Activated B cell treated with CpG ODN at 0.5 μM for 24 hours (primary cell): ENCODE measurements at regions not wholly inside any gene's neighbourhood (a gene's known extent, or its start where the extent isn't known, plus 50 kb on each side); places are given as distances from the start of the nearest gene placed in this dataset.
"Not testable (repeated sequence)": the region's sequence is repeated elsewhere in the genome, so short reads cannot be mapped to it uniquely, and the experiment has no call there.

Experiments used
- ATAC-seq: fragments of 200-7000 bp; cut with Tn5 transposase; one replicate; pipeline ENCODE4 v1.10.0; 2021; ENCODE audit warnings: low read depth, mild to moderate bottlenecking, moderate library complexity
- CTCF ChIA-PET: fragments of 350-600 bp; sonication (Branson Sonifier 250); formaldehyde crosslinking; loops from one replicate; lab custom pipeline; 2021; ENCODE audit warnings: antibody characterized with exemption; lab: Charles Lee
- POLR2A ChIA-PET: fragments of 350-600 bp; sonication (Branson Sonifier 250); formaldehyde crosslinking; loops from one replicate; lab custom pipeline; 2021; ENCODE audit warnings: antibody characterized with exemption; lab: Charles Lee
- DNase-seq: peaks from one replicate; pipeline ENCODE4 v3.0.0; 2022
- H3K27ac Mint-ChIP-seq: one replicate; pipeline ENCODE4 v1.8.0; 2020; ENCODE audit warnings: mixed read lengths
- H3K27me3 Mint-ChIP-seq: one replicate; pipeline ENCODE4 v1.8.0; 2021; ENCODE audit warnings: mixed read lengths
- H3K36me3 Mint-ChIP-seq: one replicate; pipeline ENCODE4 v1.8.0; 2021; ENCODE audit warnings: low read depth, mixed read lengths
- H3K4me1 Mint-ChIP-seq: one replicate; pipeline ENCODE4 v1.8.0; 2021; ENCODE audit warnings: mixed read lengths
- H3K4me3 Mint-ChIP-seq: one replicate; pipeline ENCODE4 v1.8.0; 2020; ENCODE audit warnings: mild to moderate bottlenecking, mixed read lengths
- H3K9me3 Mint-ChIP-seq: one replicate; pipeline ENCODE4 v1.8.0; 2020; ENCODE audit warnings: mixed read lengths
- CTCF ChIP-seq: fragments of 200-600 bp; IDR thresholded peaks from one replicate; pipeline ENCODE4 v1.8.0; 2022; ENCODE audit warnings: antibody characterized with exemption, mild to moderate bottlenecking
- intact Hi-C: fragments of 100-400 bp; cut with micrococcal nuclease; formaldehyde crosslinking; loops from one replicate; pipeline ENCODE4 v1.15.1; 2024

GRCh38 chr2:53497020-53497419 lies 270.6 kb upstream of the CHAC2 start:
- intact Hi-C loops = no loop called here
- DNase-seq (no peak), ATAC-seq (no peak)
- H3K36me3 Mint-ChIP-seq = no peaks in the 10 kb centered on the region
- H3K27me3 Mint-ChIP-seq = no peaks in the 10 kb centered on the region
- TF ChIP-seq CTCF = no peak
- H3K4me1 Mint-ChIP-seq = no peaks in the 10 kb centered on the region
- ChIA-PET POLR2A (no interaction called here), CTCF (no interaction called here)
- H3K4me3 Mint-ChIP-seq = no peak overlapping the region
- no peak overlapping the region for H3K27ac Mint-ChIP-seq
- H3K9me3 Mint-ChIP-seq = no peaks in the 10 kb centered on the region

GRCh38 chr2:53493210-53493609 lies 274.4 kb upstream of the CHAC2 start:
- no peaks in the 10 kb centered on the region for H3K4me1 Mint-ChIP-seq
- TF ChIP-seq CTCF = no peak
- H3K4me3 Mint-ChIP-seq = no peak overlapping the region
- H3K36me3 Mint-ChIP-seq = no peaks in the 10 kb centered on the region
- DNase-seq = no peak
- no peaks in the 10 kb centered on the region for H3K9me3 Mint-ChIP-seq
- POLR2A ChIA-PET = no interaction called here
- CTCF ChIA-PET = no interaction called here
- intact Hi-C loops = no loop called here
- H3K27me3 Mint-ChIP-seq = no peaks in the 10 kb centered on the region
- H3K27ac Mint-ChIP-seq = no peak overlapping the region
- no peak for ATAC-seq

- CTCF ChIA-PET = no interaction called here
- POLR2A ChIA-PET = no interaction called here
- Mint-ChIP-seq H3K4me3 (no peak overlapping the region), H3K36me3 (no peaks in the 10 kb centered on the region), H3K27me3 (no peaks in the 10 kb centered on the region), H3K9me3 (no peaks in the 10 kb centered on the region), H3K27ac (no peak overlapping the region), H3K4me1 (no peaks in the 10 kb centered on the region)
- DNase-seq (no peak), ATAC-seq (no peak)
- intact Hi-C loops = no loop called here
- no peak for TF ChIP-seq CTCF
Measured at GRCh38 chr2:53490659-53491058, 276.9 kb upstream of the CHAC2 start.

- H3K9me3 Mint-ChIP-seq, H3K4me3 Mint-ChIP-seq, H3K36me3 Mint-ChIP-seq, CTCF ChIA-PET, H3K27ac Mint-ChIP-seq, ATAC-seq, H3K4me1 Mint-ChIP-seq, H3K27me3 Mint-ChIP-seq, POLR2A ChIA-PET, DNase-seq, intact Hi-C loops: not testable (repeated sequence)
Measured at GRCh38 chr2:53486185-53486899, 281.3 kb upstream of the CHAC2 start.

- no peaks in the 10 kb centered on the region for H3K36me3 Mint-ChIP-seq
- TF ChIP-seq CTCF = no peak
- no peaks in the 10 kb centered on the region for H3K27me3 Mint-ChIP-seq
- no peaks in the 10 kb centered on the region for H3K4me1 Mint-ChIP-seq
- CTCF ChIA-PET = no interaction called here
- H3K27ac Mint-ChIP-seq = no peak overlapping the region
- POLR2A ChIA-PET = no interaction called here
- intact Hi-C loops = no loop called here
- H3K9me3 Mint-ChIP-seq = peaks cover 2% of the 10 kb centered on the region
- no peak for ATAC-seq
- DNase-seq = no peak
- no peak overlapping the region for H3K4me3 Mint-ChIP-seq
Measured at GRCh38 chr2:53485021-53485728, 282.4 kb upstream of the CHAC2 start.
